H1 (cell line): ENCODE measurements at regions not wholly inside any gene's neighbourhood (a gene's known extent, or its start where the extent isn't known, plus 50 kb on each side); places are given as distances from the start of the nearest gene placed in this dataset.
A peak's percentile ranks its signal among the peaks of the same experiment; 100 is the strongest.

Experiments used
- CTCF ChIA-PET: fragments of 300-600 bp; sonication (Branson Sonifier 250); formaldehyde crosslinking; loops from one replicate; lab custom pipeline; 2021; ENCODE audit not compliant: partially characterized antibody; lab: Charles Lee
- POLR2A ChIA-PET: fragments of 300-600 bp; sonication (Branson Sonifier 250); formaldehyde crosslinking; loops from one replicate; lab custom pipeline; 2021; ENCODE audit warnings: inconsistent platforms; ENCODE audit not compliant: partially characterized antibody; lab: Charles Lee
- DNase-seq, 2 experiments: peaks; one replicate each; pipeline versions ENCODE4 v3.0.0 to v3.0.0-alpha.2; 2010 to 2022; ENCODE audit warnings: low spot score in 2 of 2, low read depth in 1 of 2, mixed read lengths in 1 of 2
- FAIRE-seq: peaks from 2 replicates; lab custom pipeline; 2011; peaks lifted over from hg19 to GRCh38; lab: Jason Lieb, UNC
- H2AFZ ChIP-seq: 2 replicates; pipeline ENCODE4 v1.8.1; 2012; ENCODE audit warnings: low read length, inconsistent platforms
- H2AK5ac ChIP-seq: 2 replicates; pipeline ENCODE4 v1.6.1; 2013; ENCODE audit warnings: low read depth, low read length
- H2BK120ac ChIP-seq: replicated peaks from 2 replicates; pipeline ENCODE3; 2013; ENCODE audit warnings: low read depth, low read length, inconsistent platforms
- H2BK12ac ChIP-seq: 2 replicates; pipeline ENCODE4 v1.6.1; 2013; ENCODE audit warnings: low read depth, low read length
- H2BK15ac ChIP-seq: 2 replicates; pipeline ENCODE4 v1.6.1; 2013; ENCODE audit warnings: low read length
- H2BK20ac ChIP-seq: 2 replicates; pipeline ENCODE4 v1.6.1; 2013; ENCODE audit warnings: low read length
- H2BK5ac ChIP-seq: 2 replicates; pipeline ENCODE4 v1.6.1; 2013; ENCODE audit warnings: low read depth, low read length
- H3K14ac ChIP-seq: 2 replicates; pipeline ENCODE4 v1.6.1; 2013; ENCODE audit warnings: inconsistent platforms; ENCODE audit not compliant: insufficient read length
- H3K18ac ChIP-seq: 2 replicates; pipeline ENCODE4 v1.6.1; 2013; ENCODE audit warnings: low read length; ENCODE audit errors: extremely low read depth
- H3K23ac ChIP-seq: 2 replicates; pipeline ENCODE4 v1.6.1; 2013; ENCODE audit warnings: inconsistent platforms; ENCODE audit not compliant: insufficient read length
- H3K23me2 ChIP-seq: 2 replicates; pipeline ENCODE4 v1.6.1; 2013; ENCODE audit warnings: low read depth, low read length
- H3K27ac ChIP-seq: 2 replicates; pipeline ENCODE4 v1.6.1; 2011; ENCODE audit warnings: low read depth, low read length, inconsistent platforms
- H3K27me3 ChIP-seq, 4 experiments: replicated peaks in 1 of 4; 1 replicate in 1 of 4; 2 replicates in 3 of 4; pipeline versions ENCODE4 v1.6.1 to v1.8.1; 2011 to 2013; ENCODE audit warnings: low read length in 3 of 4, mild to moderate bottlenecking in 3 of 4, inconsistent platforms in 2 of 4, mixed read lengths in 2 of 4, moderate library complexity in 1 of 4; ENCODE audit not compliant: control insufficient read depth in 3 of 4, insufficient read depth in 3 of 4; ENCODE audit errors: extremely low read depth in 1 of 4
- H3K36me3 ChIP-seq, 4 experiments: 2 replicates each; pipeline versions ENCODE4 v1.6.1 to v1.8.1; 2011 to 2013; ENCODE audit warnings: mild to moderate bottlenecking in 4 of 4, low read length in 3 of 4, moderate library complexity in 2 of 4, control low read depth in 1 of 4, inconsistent platforms in 1 of 4; ENCODE audit not compliant: insufficient read depth in 4 of 4, control insufficient read depth in 2 of 4
- H3K4ac ChIP-seq: replicated peaks from 2 replicates; pipeline ENCODE3; 2013; ENCODE audit warnings: low read length, low read depth, mixed read lengths, inconsistent platforms; ENCODE audit not compliant: insufficient read length
- H3K4me1 ChIP-seq, 4 experiments: replicated peaks in 1 of 4; 1 replicate in 1 of 4; 2 replicates in 3 of 4; pipeline versions ENCODE4 v1.6.1 to v1.8.1; 2011 to 2013; ENCODE audit warnings: low read length in 3 of 4, inconsistent platforms in 2 of 4, mixed read lengths in 1 of 4; ENCODE audit not compliant: insufficient read depth in 4 of 4, control insufficient read depth in 3 of 4
- H3K4me2 ChIP-seq, 2 experiments: 2 replicates each; pipeline versions ENCODE4 v1.6.1 to v1.8.1; 2011 to 2013; ENCODE audit warnings: low read depth in 2 of 2, low read length in 2 of 2, control low read depth in 1 of 2, inconsistent platforms in 1 of 2, mild to moderate bottlenecking in 1 of 2; ENCODE audit not compliant: insufficient read depth in 1 of 2
- H3K4me3 ChIP-seq, 4 experiments: fragments of 200-600, 300-600 bp in 1 of 4; sonication (generic), shearing (Covaris generic), sonication (Bioruptor Twin) in 1 of 4; 2 replicates each; pipeline versions ENCODE4 v1.5.1 to v1.8.1; 2011 to 2016; ENCODE audit warnings: low read length in 4 of 4, low read depth in 3 of 4, control low read depth in 2 of 4, inconsistent platforms in 2 of 4, mild to moderate bottlenecking in 2 of 4, mixed read lengths in 1 of 4, moderate library complexity in 1 of 4; ENCODE audit not compliant: insufficient read depth in 2 of 4; ENCODE audit errors: extremely low read depth in 1 of 4
- H3K56ac ChIP-seq: replicated peaks from 2 replicates; pipeline ENCODE3; 2013; ENCODE audit warnings: low read depth, mild to moderate bottlenecking, mixed read lengths, low read length, inconsistent platforms; ENCODE audit not compliant: insufficient read length
- H3K79me1 ChIP-seq: 2 replicates; pipeline ENCODE4 v1.6.1; 2013; ENCODE audit warnings: low read depth, low read length, control low read depth
- H3K79me2 ChIP-seq, 2 experiments: 2 replicates each; pipeline versions ENCODE4 v1.6.1 to v1.8.1; 2012 to 2013; ENCODE audit warnings: low read length in 2 of 2, mild to moderate bottlenecking in 2 of 2, inconsistent platforms in 1 of 2; ENCODE audit not compliant: insufficient read depth in 2 of 2, control insufficient read depth in 1 of 2
- H3K9ac ChIP-seq, 4 experiments: replicated peaks in 1 of 4; 1 replicate in 1 of 4; 2 replicates in 3 of 4; pipeline versions ENCODE4 v1.6.1 to v1.8.1; 2011 to 2013; ENCODE audit warnings: low read depth in 3 of 4, low read length in 3 of 4, control low read depth in 2 of 4, mild to moderate bottlenecking in 2 of 4, moderate library complexity in 2 of 4, inconsistent platforms in 1 of 4; ENCODE audit errors: extremely low read depth in 1 of 4
- H3K9me3 ChIP-seq, 2 experiments: 2 replicates each; pipeline versions ENCODE4 v1.6.1 to v1.8.1; 2012 to 2013; ENCODE audit warnings: mild to moderate bottlenecking in 2 of 2, moderate library complexity in 2 of 2, control low read depth in 1 of 2, inconsistent platforms in 1 of 2, low read depth in 1 of 2, low read length in 1 of 2, mixed read lengths in 1 of 2; ENCODE audit not compliant: insufficient read depth in 2 of 2
- H4K20me1 ChIP-seq, 2 experiments: replicated peaks in 1 of 2; 2 replicates each; pipeline versions ENCODE3 to v1.8.1; 2011 to 2013; ENCODE audit warnings: inconsistent platforms in 2 of 2, low read length in 2 of 2, mild to moderate bottlenecking in 1 of 2; ENCODE audit not compliant: insufficient read depth in 2 of 2, control insufficient read depth in 1 of 2
- H4K5ac ChIP-seq: 2 replicates; pipeline ENCODE4 v1.6.1; 2013; ENCODE audit warnings: low read length, low read depth, mixed read lengths, inconsistent platforms; ENCODE audit not compliant: insufficient read length
- H4K8ac ChIP-seq: 2 replicates; pipeline ENCODE4 v1.8.0; 2013; ENCODE audit warnings: mild to moderate bottlenecking, moderate library complexity, low read length, inconsistent platforms; ENCODE audit not compliant: insufficient read depth; ENCODE audit errors: extremely low read depth
- H4K91ac ChIP-seq: replicated peaks from 2 replicates; pipeline ENCODE3; 2013; ENCODE audit warnings: low read length, mixed read lengths, inconsistent platforms; ENCODE audit not compliant: insufficient read length
- CBX5 ChIP-seq: fragments of 300-800, 300-1000 bp; sonication (generic); IDR thresholded peaks from 2 replicates; pipeline ENCODE4 v1.7.1; 2016; ENCODE audit warnings: antibody characterized with exemption, low read length, low read depth
- CHD2 ChIP-seq: IDR thresholded peaks from 2 replicates; pipeline ENCODE4 v1.6.1; 2012; ENCODE audit warnings: low read length, improper control_type of control experiment
- CREB1 ChIP-seq: IDR thresholded peaks from 2 replicates; pipeline ENCODE4 v1.6.1; 2012; ENCODE audit warnings: inconsistent platforms
- EGR1 ChIP-seq: IDR thresholded peaks from 2 replicates; pipeline ENCODE4 v1.6.1; 2011; ENCODE audit warnings: low read depth, low read length, borderline replicate concordance
- JUND ChIP-seq: IDR thresholded peaks from 2 replicates; pipeline ENCODE4 v1.6.1; 2011; ENCODE audit warnings: mild to moderate bottlenecking, improper control_type of control experiment, low read length
- KDM4A ChIP-seq: IDR thresholded peaks from one replicate; pipeline ENCODE4 v1.7.1; 2012; ENCODE audit warnings: low read depth, mild to moderate bottlenecking, moderate library complexity, low read length, inconsistent platforms; ENCODE audit not compliant: severe bottlenecking
- PHF8 ChIP-seq: fragments of 200-600 bp; sonication (generic); conservative IDR thresholded peaks from 2 replicates; pipeline ENCODE4 v1.7.1; 2012; ENCODE audit warnings: low read depth, mild to moderate bottlenecking, inconsistent platforms, low read length, moderate library complexity
- SRF ChIP-seq: IDR thresholded peaks from 2 replicates; pipeline ENCODE4 v1.6.1; 2011; ENCODE audit warnings: mild to moderate bottlenecking, low read depth, low read length, moderate library complexity
- TCF12 ChIP-seq: IDR thresholded peaks from 2 replicates; pipeline ENCODE4 v1.6.1; 2011; ENCODE audit warnings: low read depth, mild to moderate bottlenecking, low read length
- YY1 ChIP-seq: IDR thresholded peaks from 2 replicates; pipeline ENCODE4 v1.6.1; 2011; ENCODE audit warnings: low read depth, mild to moderate bottlenecking, low read length
- WGBS, 2 experiments: shearing (Covaris generic) in 1 of 2; methylation state at CpG; one replicate each; pipeline versions ENCODE4 v1.1.6 to v1.1.7; 2013 to 2015; ENCODE audit warnings: low lambda C conversion rate in 2 of 2, mixed read lengths in 2 of 2, inconsistent platforms in 1 of 2, low coverage in 1 of 2, missing lambda C conversion rate in 1 of 2; ENCODE audit not compliant: insufficient replicate concordance in 2 of 2, insufficient coverage in 1 of 2, insufficient read length in 1 of 2; ENCODE audit errors: extremely low coverage in 1 of 2, missing lambda C conversion rate in 1 of 2; 5-methylcytosine and 5-hydroxymethylcytosine counted together

- no peak overlapping the region for H3K23ac ChIP-seq
- TF ChIP-seq KDM4A (no peak), CBX5 (no peak), PHF8 (no peak), EGR1 (no peak), TCF12 (no peak), CHD2 (no peak), SRF (no peak), YY1 (no peak), CREB1 (no peak), JUND (no peak)
- no peaks in the 10 kb centered on the region for H3K36me3 ChIP-seq
- H2BK20ac ChIP-seq = no peak overlapping the region
- peaks cover 0 to 5% (median under 1%) of the 10 kb centered on the region in 4 experiments; a peak in 2 of 7 replicates for H3K4me1 ChIP-seq
- no peak overlapping the region for H3K27ac ChIP-seq
- H3K4ac ChIP-seq = no peak overlapping the region
- no peak overlapping the region for H4K91ac ChIP-seq
- H4K8ac ChIP-seq = peak overlapping the region; percentile 28
- no peak overlapping the region for H4K5ac ChIP-seq
- H2BK120ac ChIP-seq = no peak overlapping the region
- no peak overlapping the region for H3K4me3 ChIP-seq
- no peaks in the 10 kb centered on the region; a peak in 1 of 7 replicates for H3K27me3 ChIP-seq
- no peak for FAIRE-seq
- no peaks in the 10 kb centered on the region for H3K9me3 ChIP-seq
- H2BK12ac ChIP-seq = no peak overlapping the region
- no peak overlapping the region for H2BK5ac ChIP-seq
- ChIA-PET POLR2A (no interaction called here), CTCF (interaction anchor here (1.2 kb wide), 1 partner anchor 26 kb away, joined by 3 read pairs; no protein-coding TSS in a partner anchor)
- no peak overlapping the region for H3K14ac ChIP-seq
- DNase-seq = no peak
- H3K79me2 ChIP-seq = no peaks in the 10 kb centered on the region
- 92% methylated on average over 31 of the region's 31 CpGs; no CpG with 5 or more reads in 1 of the 2 experiments for WGBS, 2 experiments
- H3K23me2 ChIP-seq = no peaks in the 10 kb centered on the region
- no peak overlapping the region for H2AK5ac ChIP-seq
- no peaks in the 10 kb centered on the region for H3K79me1 ChIP-seq
- no peak overlapping the region for H2AFZ ChIP-seq
- no peak overlapping the region for H3K18ac ChIP-seq
- H3K9ac ChIP-seq = no peak overlapping the region
- H3K56ac ChIP-seq = no peak overlapping the region
- H4K20me1 ChIP-seq = no peaks in the 10 kb centered on the region
- no peak overlapping the region for H2BK15ac ChIP-seq
- no peak overlapping the region for H3K4me2 ChIP-seq
Measured at GRCh38 chr10:129415215-129416140, 51.6 kb upstream of the MGMT start.
